Sigmoid colon (tissue), 6 donors: ENCODE measurements at regions not wholly inside any gene's neighbourhood (a gene's known extent, or its start where the extent isn't known, plus 50 kb on each side); places are given as distances from the start of the nearest gene placed in this dataset.

Source experiments
- DNase-seq: peaks from one replicate; pipeline ENCODE4 v3.0.0-alpha.2; 2019
- H3K27ac ChIP-seq, 4 donors: fragments of 200-600 bp; sonication (generic); one replicate each; pipeline ENCODE4 v1.5.1; 2016 to 2019; ENCODE audit warnings: mild to moderate bottlenecking in 1 of 4
- H3K27me3 ChIP-seq, 3 donors: fragments of 200-600 bp; sonication (generic); one replicate each; pipeline ENCODE4 v1.5.1; 2019; ENCODE audit warnings: mild to moderate bottlenecking in 1 of 3
- H3K36me3 ChIP-seq, 4 donors: fragments of 200-600 bp; sonication (generic); one replicate each; pipeline ENCODE4 v1.5.1; 2016 to 2019
- H3K4me1 ChIP-seq, 4 donors: fragments of 200-600 bp; sonication (generic); one replicate each; pipeline ENCODE4 v1.5.1; 2017 to 2019
- H3K4me3 ChIP-seq, 4 donors: fragments of 200-600 bp; sonication (generic); one replicate each; pipeline ENCODE4 v1.5.1; 2017 to 2019; ENCODE audit warnings: mild to moderate bottlenecking in 2 of 4, moderate library complexity in 1 of 4
- H3K9me3 ChIP-seq, 4 donors: fragments of 200-600 bp in 3 of 4; sonication (generic) in 3 of 4; one replicate each; pipeline versions ENCODE4 v1.5.1 to v1.6.1; 2013 to 2019
- EP300 ChIP-seq, 4 donors: sonication (generic); formaldehyde crosslinking; IDR thresholded peaks; one replicate each; pipeline ENCODE4 v1.6.1; 2017; ENCODE audit warnings: antibody characterized with exemption in 4 of 4
- POLR2A ChIP-seq, 2 donors: fragments of 450-650 bp; IDR thresholded peaks; one replicate each; pipeline ENCODE4 v1.6.1; 2016; ENCODE audit warnings: antibody characterized with exemption in 2 of 2, mild to moderate bottlenecking in 2 of 2, moderate library complexity in 2 of 2
- POLR2AphosphoS5 ChIP-seq, 4 donors: sonication (generic); formaldehyde crosslinking; IDR thresholded peaks; one replicate each; pipeline ENCODE4 v1.6.1; 2017; ENCODE audit warnings: antibody characterized with exemption in 4 of 4
- WGBS, 2 donors: extraction: QIAGEN DNeasy Blood & Tissue Kit; methylation state at CpG; one replicate each; pipeline ENCODE4 v1.1.7; 2013; 5-methylcytosine and 5-hydroxymethylcytosine counted together
- intact Hi-C: fragments of 100-400 bp; cut with DNase I; formaldehyde crosslinking; loops from one replicate; pipeline ENCODE4 v1.15.1; 2023
- TF ChIP-seq, protein P1 (sequence below), 4 experiments: fragments of 450-650 bp in 3 of 4; fragments of 200-600 bp in 1 of 4; IDR thresholded peaks; one replicate each; pipeline ENCODE4 v1.5.1; 2016 to 2019; ENCODE audit warnings: antibody characterized with exemption in 4 of 4, mild to moderate bottlenecking in 3 of 4, moderate library complexity in 2 of 4
- donor health status: healthy with polysubstance abuse.
- donor health status: healthy.

DNA sequence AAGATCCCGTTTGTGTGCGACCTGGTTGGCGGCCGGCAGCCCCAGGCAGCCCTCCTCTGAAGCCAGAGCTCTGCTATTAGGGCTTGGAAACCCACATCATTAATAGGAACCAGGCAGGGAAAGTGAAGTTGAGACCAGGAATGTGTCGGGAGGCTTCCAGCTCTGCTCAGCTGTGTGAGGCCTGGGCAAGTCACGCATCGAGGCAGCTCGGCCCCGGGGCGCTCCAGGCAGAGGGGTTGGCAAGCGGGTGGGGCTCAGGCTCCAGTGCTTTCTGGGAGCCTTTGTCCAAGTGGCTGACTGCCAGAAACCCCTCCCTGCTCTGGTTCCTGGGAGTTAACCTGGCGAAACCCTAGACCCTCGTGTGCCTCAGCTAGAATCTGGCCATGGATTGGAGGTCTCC lies 1151.7 kb downstream of the VRK1 start:
- 84 to 86% methylated on average over 13 of the region's 13 CpGs for WGBS, 2 donors
- Histone ChIP-seq H3K9me3 (no peaks in the 10 kb centered on the region), H3K36me3 (no peaks in the 10 kb centered on the region), H3K4me1 (no peaks in the 10 kb centered on the region), H3K27me3 (no peaks in the 10 kb centered on the region), H3K27ac (no peak overlapping the region), H3K4me3 (no peak overlapping the region)
- intact Hi-C loops: no loop called here
- DNase-seq: no peak
- no peak for TF ChIP-seq POLR2AphosphoS5 (IDR thresholded peaks at IDR 0.05)
- TF ChIP-seq POLR2A (IDR thresholded peaks at IDR 0.05): no peak
- no peak for TF ChIP-seq EP300 (IDR thresholded peaks at IDR 0.05)
- TF ChIP-seq, protein P1, sequence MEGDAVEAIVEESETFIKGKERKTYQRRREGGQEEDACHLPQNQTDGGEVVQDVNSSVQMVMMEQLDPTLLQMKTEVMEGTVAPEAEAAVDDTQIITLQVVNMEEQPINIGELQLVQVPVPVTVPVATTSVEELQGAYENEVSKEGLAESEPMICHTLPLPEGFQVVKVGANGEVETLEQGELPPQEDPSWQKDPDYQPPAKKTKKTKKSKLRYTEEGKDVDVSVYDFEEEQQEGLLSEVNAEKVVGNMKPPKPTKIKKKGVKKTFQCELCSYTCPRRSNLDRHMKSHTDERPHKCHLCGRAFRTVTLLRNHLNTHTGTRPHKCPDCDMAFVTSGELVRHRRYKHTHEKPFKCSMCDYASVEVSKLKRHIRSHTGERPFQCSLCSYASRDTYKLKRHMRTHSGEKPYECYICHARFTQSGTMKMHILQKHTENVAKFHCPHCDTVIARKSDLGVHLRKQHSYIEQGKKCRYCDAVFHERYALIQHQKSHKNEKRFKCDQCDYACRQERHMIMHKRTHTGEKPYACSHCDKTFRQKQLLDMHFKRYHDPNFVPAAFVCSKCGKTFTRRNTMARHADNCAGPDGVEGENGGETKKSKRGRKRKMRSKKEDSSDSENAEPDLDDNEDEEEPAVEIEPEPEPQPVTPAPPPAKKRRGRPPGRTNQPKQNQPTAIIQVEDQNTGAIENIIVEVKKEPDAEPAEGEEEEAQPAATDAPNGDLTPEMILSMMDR (IDR thresholded peaks at IDR 0.05): no peak

DNA sequence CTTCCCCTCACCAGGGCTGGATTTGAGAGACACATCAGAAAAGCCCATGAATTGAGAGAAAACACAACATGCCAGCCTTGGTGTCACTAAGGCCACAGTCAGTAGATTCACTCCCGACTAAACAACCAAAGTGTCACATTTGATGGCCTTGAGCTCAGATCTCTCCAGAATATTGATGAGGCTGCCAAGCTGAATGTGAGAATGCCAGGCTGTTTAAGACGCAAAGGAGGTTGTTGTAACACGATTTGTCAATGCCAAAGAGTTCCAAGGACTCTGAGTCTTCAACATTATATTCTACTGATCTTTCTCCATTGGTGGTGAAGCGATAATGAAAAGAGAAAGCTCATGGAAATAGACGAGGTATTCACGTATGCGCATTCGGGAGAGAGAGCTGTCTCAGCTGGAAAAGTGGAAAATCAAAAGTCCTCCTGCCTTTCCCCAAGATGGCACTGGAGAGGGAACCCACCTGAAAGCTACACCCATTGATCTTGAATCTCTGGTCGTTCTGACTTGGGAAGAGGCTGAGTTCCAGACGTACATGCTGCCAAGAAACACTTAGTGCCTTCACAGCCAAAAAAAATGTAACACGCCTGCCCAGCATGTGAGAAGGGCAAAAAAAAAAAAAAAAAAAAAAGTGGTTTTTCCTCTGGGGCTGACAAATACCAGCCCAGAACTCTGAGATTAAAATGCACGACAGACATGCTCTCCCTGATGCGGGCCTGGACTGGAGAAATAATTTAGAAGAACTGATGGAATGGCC lies 1159.6 kb downstream of the VRK1 start:
- DNase-seq: no peak
- no peak overlapping the region for H3K27ac ChIP-seq
- TF ChIP-seq POLR2AphosphoS5 (IDR thresholded peaks at IDR 0.05) (no peak), EP300 (IDR thresholded peaks at IDR 0.05) (no peak), POLR2A (IDR thresholded peaks at IDR 0.05) (no peak)
- TF ChIP-seq, protein P1 (IDR thresholded peaks at IDR 0.05): no peak
- intact Hi-C loops: no loop called here
- WGBS, 2 donors: 84 to 89% methylated on average over 13 of the region's 13 CpGs
- H3K9me3 ChIP-seq: no peaks in the 10 kb centered on the region
- no peak overlapping the region for H3K4me3 ChIP-seq
- H3K4me1 ChIP-seq: peaks cover 0 to 9% (median 3%) of the 10 kb centered on the region in 4 donors
- peaks cover 0 to 6% (median 0%) of the 10 kb centered on the region in 4 donors for H3K36me3 ChIP-seq
- no peaks in the 10 kb centered on the region for H3K27me3 ChIP-seq

DNA sequence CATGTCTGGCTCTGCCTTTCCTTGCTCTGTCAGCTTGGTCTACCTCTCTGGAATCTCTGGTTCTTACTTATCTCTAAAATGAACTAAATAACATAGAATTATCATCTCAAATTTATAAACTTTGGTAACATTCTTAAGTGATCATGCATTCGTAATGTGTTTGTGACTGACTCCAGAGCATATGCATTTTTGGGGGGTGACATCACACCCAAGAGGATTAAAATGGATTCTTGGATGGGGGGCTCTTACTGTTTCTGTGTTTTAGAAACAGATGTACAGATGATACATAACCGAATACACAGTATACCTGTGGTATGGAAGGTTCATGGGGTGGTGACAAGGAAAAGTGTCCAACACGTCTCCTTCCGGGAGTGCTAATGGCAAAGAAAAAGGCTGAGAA lies 1162.1 kb downstream of the VRK1 start:
- DNase-seq: no peak
- Histone ChIP-seq H3K36me3 (peaks cover 0 to 6% (median 0%) of the 10 kb centered on the region in 4 donors), H3K4me3 (no peak overlapping the region), H3K27ac (no peak overlapping the region), H3K27me3 (no peaks in the 10 kb centered on the region), H3K9me3 (no peaks in the 10 kb centered on the region), H3K4me1 (peaks cover 0 to 9% (median 3%) of the 10 kb centered on the region in 4 donors)
- TF ChIP-seq POLR2AphosphoS5 (IDR thresholded peaks at IDR 0.05) (no peak), EP300 (IDR thresholded peaks at IDR 0.05) (no peak)
- intact Hi-C loops: no loop called here
- 93 to 94% methylated on average over 4 of the region's 4 CpGs for WGBS, 2 donors

DNA sequence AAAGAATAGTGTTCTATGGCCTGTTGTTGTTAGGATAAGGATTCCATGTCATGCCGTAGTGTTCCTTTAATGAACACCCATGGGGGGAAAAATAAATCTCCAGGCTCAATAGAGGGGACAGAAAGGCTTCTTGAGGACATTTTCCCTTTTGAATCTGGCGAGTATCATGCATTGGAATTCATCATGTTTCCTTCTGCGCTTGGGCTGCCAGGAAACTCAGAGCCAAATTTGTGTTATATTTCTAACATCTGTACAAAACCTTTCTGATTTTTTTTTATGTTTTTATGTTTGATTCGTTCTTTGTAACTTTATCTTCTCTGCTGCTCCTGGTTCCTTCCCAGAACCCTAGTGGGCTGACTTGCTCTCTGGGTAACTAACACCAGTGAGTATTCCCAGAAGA lies 1163.3 kb downstream of the VRK1 start:
- Histone ChIP-seq H3K9me3 (no peaks in the 10 kb centered on the region), H3K27me3 (no peaks in the 10 kb centered on the region), H3K4me1 (peaks cover 0 to 9% (median 3%) of the 10 kb centered on the region in 4 donors), H3K4me3 (no peak overlapping the region), H3K27ac (no peak overlapping the region), H3K36me3 (peaks cover 0 to 6% (median 0%) of the 10 kb centered on the region in 4 donors)
- no peak for TF ChIP-seq POLR2AphosphoS5 (IDR thresholded peaks at IDR 0.05)
- intact Hi-C loops: no loop called here
- DNase-seq: no peak
- WGBS, 2 donors: 87 to 90% methylated on average over 4 of the region's 4 CpGs

DNA sequence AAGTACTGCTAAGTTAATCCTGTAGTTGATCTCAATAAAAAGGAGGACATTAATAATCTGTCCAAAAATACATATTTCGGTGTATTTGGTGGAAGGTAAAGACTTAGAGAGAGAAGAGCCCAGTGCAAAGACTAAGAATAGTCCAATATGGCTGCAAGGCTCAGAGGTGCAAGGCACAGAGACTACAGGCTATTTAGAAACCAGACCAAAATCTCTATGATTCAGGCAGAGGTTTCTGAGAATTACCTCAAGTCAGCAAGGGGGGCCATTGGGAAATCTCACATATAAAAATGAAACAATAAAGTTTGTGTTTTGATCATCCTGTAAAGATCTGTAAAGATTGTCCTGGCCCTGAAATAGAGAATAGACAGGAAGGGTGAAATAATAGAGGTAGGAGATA lies 1173.0 kb downstream of the VRK1 start:
- H3K4me3 ChIP-seq: no peak overlapping the region
- no peak for DNase-seq
- no peaks in the 10 kb centered on the region for H3K9me3 ChIP-seq
- H3K27ac ChIP-seq: no peak overlapping the region
- WGBS, 2 donors: 81 to 90% methylated on average over 1 of the region's 1 CpG
- H3K27me3 ChIP-seq: no peaks in the 10 kb centered on the region
- intact Hi-C loops: no loop called here
- peaks cover 0 to 6% (median 2%) of the 10 kb centered on the region in 4 donors for H3K4me1 ChIP-seq
- peaks cover 0 to 9% (median 0%) of the 10 kb centered on the region in 4 donors for H3K36me3 ChIP-seq
- TF ChIP-seq EP300 (IDR thresholded peaks at IDR 0.05) (no peak), POLR2AphosphoS5 (IDR thresholded peaks at IDR 0.05) (no peak)

DNA sequence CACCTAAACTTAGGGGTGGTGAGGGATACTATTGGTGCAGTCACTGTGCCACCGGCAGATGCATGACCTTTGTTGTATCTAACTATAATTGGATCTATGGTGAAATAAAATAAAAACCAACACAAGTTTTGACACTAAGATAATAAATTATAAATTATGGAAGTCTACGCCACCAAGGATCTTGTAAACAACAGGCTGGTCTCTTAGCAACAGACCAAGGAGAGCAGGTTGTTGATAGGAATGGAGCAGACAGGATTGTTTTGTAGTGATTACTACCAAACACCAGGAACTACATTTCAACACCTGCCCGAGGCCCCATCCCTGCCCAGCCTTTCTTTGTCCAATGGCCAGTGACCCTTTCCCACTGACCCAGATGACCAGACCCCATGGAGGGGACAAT lies 1178.0 kb downstream of the VRK1 start:
- peak overlapping the region in 1 of 4 donors; percentile 48 for H3K27ac ChIP-seq

More for the DNA sequence above, 1178.0 kb downstream of the VRK1 start:
- Histone ChIP-seq H3K4me1 (peaks cover 0 to 39% (median 33%) of the 10 kb centered on the region in 4 donors), H3K4me3 (no peak overlapping the region), H3K27me3 (no peaks in the 10 kb centered on the region), H3K9me3 (no peaks in the 10 kb centered on the region), H3K36me3 (no peaks in the 10 kb centered on the region)
- 20 to 49% methylated on average over 3 of the region's 3 CpGs for WGBS, 2 donors
- no peak for TF ChIP-seq EP300 (IDR thresholded peaks at IDR 0.05)
- no peak for TF ChIP-seq POLR2AphosphoS5 (IDR thresholded peaks at IDR 0.05)
- TF ChIP-seq POLR2A (IDR thresholded peaks at IDR 0.05): no peak
- TF ChIP-seq, protein P1 (IDR thresholded peaks at IDR 0.05): no peak
- intact Hi-C loops: no loop called here
- no peak for DNase-seq
